CD4-positive, alpha-beta T cell treated with Interleukin-15 for 4 hours (primary cell): ENCODE measurements at regions not wholly inside any gene's neighbourhood (a gene's known extent, or its start where the extent isn't known, plus 50 kb on each side); places are given as distances from the start of the nearest gene placed in this dataset.

Experiments
- DNase-seq: peaks from one replicate; pipeline ENCODE4 v3.0.0-alpha.2; 2020; ENCODE audit warnings: low spot score

DNA sequence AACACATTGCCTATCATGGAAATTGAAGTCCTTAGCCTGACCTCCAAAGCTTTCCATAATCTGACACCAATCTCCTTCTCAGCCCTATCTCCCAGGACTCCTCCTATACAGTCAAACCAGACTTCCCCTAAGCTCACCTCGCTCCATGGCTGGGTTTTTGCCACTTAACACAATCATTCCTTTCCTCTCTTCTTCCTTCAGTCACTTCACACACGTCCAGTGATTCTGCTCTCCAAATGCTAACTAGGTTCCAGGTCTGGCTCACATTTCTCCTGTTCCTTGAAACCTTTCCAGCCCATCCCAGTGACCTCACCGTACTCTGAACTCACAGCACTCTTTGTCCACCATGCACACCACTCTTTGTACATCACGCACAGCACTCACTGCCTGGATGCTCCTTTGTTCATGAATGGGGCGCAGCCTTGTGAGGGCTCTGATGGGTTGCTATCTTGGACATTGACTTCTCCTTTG lies 98.4 kb downstream of the GLUL start:
- DNase-seq, result no peak

DNA sequence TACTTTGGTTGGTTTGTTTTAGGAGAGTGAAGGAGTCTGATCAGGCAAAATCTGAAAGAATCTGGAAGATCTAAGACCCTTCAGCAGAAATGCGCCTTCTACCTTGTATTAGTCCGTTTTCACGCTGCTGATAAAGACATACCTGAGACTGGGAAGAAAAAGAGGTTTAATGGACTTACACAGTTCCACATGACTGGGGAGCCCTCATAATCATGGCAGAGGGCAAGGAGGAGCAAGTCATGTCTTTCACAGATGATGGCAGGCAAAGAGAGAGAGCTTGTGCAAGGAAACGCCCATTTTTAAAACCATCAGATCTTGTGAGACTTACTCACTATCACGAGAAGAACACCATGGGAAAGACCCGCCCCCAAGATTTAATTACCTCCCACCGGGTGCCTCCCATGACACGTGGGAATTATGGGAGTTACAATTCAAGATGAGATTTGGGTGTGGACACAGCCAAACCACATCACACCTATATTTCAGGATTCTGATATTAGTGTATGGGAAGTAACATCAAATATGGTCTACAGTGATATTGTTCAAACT lies 99.3 kb downstream of the GLUL start:
- DNase-seq, result no peak

DNA sequence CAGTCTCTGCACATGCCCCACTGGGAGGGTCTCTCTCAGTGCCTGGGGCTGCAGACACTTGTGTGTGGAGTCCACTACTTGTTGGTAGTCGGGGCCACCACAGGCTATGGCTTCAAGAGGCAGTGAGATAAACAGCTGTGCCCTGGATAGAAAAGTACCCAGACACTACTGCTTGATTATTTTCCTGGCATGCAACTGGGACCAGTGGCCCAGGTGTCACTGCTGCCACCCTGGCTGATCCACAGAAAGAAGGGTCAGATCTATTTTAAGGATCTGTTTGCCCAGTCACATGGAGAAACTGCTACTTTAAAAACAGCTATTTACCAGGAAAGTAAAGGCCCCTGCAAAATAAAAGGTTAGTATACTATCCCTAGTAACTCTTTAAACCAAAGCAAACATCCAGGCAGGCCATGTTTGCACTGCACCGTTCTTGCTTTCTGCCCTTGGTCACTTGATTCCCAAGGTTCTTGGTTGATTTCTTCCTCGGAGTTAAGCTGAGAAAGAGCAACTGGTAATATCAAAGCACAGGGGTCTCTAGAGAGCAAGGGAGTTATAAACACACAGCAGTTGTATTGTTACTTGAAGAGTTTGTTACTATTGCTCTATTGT lies 99.9 kb downstream of the GLUL start:
- DNase-seq, result no peak

DNA sequence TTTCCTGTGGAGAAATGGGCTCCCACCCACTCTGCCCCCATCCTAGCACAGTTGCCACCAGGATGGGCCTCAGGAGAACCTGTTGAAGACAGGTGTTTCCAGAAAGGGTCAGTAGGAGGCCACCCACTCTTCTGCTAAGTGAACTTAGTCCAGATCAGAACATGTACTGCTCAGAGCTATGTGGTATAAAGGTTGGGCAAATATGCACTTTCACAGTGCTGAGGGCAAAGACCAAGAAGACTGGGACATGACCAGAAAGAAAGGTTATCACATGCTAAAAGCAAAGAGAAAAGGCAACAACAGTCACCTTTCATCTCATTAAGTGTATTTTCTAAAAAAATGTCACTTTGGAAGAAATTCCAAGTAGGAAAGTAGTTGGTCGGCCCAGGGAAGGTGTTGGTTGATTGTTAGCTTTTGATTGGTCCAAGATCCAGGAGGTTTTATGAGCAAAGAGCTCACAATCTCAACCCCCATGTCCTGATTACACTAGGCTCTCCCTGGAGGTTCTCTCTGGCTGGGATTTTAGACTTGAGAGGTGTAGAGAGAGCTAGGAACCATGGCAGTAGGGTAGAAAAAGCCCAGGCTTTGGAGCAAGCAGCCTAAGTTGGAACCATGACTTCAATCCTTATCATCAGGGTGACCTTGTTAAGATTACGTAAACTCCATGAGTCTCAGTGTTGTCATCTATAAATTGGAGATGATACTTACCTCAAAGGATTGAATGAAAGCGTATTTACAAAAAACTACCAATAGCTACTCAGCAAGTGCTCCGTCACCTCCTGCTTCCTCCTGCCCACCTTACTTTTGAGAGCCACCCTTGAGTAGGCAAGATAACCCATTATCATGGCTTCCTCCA lies 102.6 kb downstream of the GLUL start:
- no peak for DNase-seq

DNA sequence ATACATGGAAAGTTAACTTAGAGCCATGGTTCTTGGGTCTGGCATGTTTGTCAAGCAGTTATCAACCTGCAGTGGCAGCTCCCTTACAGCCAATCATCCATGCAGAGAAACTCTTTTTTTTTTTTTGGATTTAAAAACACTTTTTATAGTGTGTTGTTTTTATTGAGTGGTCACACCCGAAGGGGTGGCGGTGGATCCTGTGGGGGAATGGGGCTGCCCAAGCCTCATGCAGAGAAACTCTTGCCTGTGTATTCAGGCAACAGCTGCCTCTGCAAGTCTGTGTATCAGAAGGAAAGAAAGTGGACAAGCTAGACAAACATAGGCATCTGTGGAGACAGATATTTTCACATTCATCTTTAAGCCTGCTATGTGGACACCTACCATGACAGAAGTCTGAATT lies 104.8 kb downstream of the GLUL start:
- no peak for DNase-seq

DNA sequence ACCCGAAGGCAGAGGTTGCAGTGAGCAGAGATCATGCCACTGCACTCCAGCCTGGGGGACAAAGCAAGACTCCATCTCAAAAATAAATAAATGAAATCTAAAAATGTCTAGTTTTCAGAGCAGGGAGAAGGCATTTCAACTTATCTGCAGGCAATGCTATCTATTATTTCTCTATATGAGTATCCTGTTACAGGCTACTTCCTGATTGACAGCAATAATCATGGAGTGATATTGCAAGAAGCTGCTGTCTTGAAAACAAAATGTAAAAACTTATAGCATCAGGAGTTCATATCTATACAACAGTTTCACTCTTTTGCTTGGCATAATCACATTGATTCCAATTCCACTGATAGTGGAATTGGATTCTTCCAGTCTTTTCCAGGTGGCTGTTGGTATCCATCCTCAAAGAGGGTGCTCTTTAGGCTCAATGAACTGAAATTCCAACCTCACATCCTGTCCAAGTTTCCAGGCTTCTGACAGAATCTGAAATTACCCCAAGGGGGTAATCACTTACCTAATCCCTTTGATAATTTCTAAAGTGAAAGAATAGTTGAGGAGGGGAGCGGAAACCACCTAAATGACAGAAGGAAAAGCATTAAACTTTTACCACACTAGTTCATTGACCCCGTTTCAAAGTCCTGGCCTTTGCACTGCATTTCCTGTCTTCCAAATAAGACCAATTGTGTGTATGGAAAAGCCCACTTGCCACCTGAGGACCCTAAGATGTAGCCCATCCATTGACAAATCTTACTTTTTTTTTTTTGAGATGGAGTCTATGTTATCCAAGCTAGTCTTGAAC lies 107.6 kb downstream of the GLUL start:
- DNase-seq, result no peak

DNA sequence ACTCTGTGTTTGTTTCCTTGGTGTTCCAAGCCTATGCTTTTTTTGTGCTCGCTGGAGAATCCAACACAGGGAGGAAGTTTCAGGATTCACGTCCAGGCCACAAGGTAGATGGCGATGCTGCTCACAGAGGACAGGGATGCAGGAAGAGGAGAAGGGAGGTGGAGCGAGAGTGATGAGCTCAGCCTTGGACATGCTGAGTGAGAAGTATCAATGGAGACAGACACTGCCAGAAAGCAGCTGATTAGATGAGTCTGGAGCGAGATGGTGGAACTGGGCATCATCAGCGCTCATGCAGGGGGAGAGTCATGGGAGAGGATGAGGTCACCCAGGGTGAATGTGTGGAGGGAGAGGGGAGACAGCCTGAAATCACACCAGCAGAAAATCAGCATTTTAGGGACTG lies 110.0 kb downstream of the GLUL start:
- DNase-seq, result no peak

DNA sequence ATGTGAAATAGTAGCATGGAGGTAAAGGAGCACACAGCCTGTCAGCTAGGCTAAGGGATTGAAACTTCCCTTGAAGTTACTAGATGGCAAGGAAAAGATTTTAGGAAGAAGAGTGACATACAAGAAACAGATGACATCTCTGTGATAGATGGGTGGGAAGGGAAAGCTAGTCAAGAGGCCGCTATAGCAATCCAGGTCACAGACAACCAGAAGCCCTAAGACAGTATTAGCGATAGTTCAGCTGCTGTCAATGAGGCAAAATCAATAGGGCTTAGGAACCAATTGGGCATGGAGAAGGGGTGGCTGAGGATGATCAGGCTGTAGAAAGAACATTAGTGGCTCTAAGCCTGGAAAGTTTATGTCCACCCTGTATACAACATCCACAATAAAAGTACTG lies 111.1 kb downstream of the GLUL start:
- no peak for DNase-seq

DNA sequence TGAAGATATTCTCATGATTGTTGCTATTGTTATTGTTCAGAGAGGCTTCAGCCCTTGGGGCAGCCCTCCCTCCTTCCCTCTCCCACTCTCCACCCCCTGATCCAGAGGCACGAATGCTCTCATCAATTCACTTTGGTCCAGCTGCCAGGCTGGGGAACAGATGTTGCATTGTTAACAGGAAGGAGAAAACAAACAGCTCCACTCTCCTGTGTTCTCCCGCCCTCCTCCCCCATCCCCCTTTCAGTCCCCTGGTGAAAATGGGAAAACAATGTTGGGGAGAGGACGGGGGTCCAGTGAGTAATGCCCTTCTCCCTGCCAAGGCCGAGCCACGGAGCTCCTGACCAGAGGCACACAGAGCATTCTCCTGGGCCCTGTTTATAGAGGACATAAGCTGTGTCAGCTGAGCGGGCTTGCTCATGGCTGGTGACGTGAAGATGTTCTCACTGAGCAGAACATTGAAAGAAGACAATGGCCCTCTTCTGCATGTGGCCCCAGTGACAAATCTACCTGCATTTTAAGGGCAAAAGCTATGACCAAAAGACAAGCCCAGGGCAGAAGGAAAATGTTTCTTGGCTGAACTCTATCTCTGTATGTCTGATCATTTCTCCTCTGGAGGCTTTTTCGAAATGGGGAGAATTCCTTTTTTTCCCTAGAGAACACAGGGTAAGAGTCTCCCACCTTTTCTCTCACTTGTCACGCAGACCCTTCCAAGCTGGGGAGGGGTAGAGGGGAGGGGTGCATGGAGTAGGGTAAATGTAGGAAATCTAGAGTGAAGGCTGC lies 111.7 kb downstream of the GLUL start:
- DNase-seq, result no peak

DNA sequence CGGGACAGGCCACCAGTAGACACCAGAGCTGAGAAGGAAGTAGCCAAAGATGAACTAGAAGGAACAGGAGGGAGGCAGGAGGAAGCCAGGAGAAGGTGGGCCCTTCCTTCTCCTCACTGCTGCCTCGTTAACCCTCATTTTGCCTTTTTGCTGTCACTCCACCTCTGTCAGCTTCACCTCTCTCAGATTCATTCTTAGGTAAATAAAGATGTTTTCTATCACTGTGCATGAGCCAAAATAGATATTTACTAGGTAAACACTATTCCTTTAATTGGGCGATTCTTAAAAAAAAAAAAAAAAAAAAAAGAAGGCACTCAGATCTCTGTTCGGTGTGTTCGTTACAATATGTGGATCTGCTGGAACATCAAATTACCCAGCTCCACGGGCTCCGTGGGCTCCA lies 112.3 kb downstream of the GLUL start:
- DNase-seq, result no peak

DNA sequence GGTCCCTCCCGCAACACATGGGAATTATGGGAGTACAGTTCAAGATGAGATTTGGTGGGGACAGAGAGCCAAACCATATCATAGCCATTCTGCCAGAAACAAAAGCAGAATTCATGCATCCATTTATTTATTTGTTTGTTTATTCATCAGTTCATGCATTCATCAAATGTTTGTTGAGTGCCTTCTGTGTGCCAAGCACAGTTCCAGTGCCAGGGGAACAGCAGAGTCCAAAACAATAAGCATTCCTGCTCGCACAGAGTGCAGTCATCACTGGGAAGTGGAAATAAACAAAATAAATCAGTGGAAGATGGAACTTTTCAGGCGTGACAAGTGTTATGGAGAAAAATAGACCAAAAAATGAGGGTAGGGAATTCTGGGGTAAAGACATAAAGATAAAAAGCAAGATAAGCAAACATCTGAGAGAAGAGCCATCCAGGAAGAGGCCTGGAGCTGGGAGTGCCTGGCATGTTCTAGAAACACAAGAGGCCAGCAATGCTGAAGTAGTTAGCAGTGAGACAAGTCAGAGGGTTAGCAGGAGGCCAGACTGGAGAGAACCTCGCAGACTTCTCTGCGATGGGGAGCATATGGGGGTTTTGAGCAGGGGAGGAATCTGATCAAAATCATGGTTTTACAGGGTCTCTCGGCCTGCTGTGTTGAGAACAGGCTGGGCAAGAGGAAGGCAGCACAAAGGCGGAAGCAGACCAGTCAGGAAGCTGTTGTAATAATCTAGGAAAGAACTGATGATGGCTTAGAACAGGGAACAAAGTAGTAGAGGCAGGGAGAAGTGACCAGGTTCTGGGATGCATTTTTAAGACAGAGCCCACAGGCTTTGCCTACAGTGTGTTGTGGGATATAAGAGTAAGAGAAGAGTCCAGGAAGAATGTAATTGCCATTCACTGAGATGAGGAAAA lies 113.2 kb downstream of the GLUL start:
- no peak for DNase-seq

DNA sequence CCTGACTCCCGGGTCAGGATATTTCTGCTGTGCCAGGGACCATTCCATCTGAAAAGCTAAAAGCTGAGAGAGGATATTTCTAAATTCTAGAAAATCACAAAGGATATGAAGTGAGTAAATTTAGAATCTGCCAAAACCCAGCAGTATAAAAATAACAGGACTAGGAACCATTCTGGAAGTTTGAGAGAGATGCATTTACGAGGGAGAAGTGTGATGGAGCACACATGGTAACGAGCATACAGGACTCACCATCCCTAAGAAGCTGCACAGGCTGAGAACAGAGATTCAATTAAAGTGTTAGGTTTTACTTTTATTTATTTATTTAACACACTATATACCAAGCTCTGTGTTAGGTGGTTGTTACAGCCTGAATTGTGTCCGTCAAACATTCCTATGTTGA lies 116.3 kb downstream of the GLUL start:
- no peak for DNase-seq

DNA sequence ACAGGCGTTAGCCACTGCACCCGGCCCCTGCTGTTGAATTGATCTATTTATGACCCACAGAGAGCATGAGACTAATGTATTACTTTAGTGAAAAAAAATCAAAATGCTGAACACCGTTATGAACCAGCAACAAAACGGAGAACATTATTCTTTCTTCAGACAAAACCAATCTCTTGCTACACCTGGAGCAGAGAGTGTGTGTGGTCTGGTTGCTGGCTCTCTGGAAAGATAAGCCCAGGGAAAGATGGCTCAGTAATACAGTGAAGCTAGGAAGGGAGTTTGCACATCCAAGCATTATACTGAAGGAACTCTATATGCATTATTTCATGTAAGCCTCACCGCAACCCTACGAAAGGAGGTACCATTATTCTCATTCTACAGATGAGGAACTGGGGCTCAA lies 117.0 kb downstream of the GLUL start:
- DNase-seq, result no peak

DNA sequence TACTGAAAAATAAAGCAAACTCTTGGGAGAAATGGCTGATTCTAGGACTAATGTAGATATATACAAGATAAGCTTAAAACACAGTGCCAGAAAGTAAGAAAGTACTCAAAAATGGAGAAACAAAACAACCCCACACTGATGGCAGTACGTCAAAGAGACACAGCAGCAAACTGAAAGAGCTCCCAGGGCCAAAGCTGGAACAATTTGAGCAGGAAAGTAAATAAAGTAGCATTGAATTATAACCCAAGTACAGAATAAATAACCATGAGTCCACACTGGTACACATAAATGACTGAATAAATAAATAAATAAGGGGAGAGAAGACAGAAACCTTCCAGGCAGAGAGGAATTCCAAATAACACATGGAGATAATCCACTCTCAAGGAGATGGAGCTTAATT lies 120.9 kb downstream of the GLUL start:
- DNase-seq, result no peak

DNA sequence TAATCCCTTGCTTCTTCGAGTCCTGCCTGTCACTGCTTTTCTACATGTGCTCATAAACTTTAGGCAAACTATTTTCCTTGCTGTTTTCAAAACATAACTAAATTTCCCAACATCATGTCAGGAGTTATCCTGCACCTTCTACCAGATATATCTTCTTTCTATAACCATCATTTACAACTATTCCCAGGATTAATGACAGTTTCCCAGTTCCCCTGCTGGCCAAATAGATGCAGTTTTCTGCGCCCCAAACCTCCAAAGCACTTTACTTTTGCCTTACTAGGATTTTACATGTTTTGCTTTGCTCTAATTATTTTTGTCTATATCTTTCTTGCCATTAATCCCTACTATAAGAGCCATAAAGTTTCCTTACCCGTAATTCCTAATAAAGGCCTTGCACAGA lies 122.5 kb downstream of the GLUL start:
- no peak for DNase-seq

DNA sequence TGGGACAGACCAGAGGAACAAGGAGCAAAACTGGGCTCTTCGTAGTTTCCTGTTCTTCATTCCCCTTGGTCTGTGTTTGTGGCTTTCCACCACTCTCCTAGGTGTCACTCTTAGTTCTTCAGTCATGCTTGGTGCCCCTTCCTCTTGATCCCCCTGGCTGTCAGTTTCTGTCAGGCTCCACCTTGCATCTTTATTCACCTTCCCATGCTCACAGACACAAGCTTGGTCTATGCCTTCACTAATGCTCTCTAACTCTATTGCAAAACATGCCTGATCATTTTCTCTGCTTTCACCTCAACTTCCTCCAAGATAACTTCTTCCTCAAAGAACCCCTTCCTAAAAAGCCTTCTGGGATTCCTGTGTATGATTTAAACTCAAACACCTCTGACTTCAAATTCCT lies 122.9 kb downstream of the GLUL start:
- DNase-seq, result no peak

DNA sequence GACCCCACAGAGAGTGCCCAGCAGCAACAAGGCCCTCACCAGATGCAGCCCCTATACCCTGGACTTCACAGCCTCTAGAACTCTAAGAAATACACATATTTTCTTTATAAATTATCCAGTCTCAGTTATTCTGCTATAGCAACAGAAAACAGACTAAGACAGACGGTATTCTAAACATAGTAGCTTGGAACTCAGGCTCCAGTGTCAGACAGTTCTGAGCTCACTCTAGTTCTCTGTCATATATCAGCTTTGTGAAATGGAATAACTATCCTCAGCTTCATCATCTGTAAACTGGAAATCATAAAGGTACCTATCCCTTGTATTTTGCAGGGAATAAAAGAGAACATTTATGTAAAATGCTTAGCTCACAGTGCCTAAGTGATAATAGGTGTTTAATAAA lies 127.4 kb downstream of the GLUL start:
- no peak for DNase-seq

DNA sequence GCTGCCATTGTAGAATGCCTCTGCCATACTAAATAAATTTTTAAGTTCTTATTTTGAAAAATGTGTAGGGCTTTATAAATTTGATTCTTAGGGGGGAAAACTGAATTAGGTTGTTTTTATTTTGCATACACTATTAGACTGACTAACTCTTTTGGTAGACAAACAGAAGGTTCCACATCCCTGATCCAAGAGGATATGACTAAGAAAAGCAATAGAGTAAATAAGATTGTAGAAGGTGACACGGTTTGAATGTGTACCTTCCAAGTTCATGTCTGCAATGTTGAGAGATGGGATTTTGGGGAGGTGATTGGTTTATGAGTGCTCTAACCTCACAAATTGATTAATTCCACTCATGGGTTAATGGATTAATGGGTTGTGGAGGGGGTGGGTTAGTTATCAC lies 127.9 kb downstream of the GLUL start:
- DNase-seq, result no peak

DNA sequence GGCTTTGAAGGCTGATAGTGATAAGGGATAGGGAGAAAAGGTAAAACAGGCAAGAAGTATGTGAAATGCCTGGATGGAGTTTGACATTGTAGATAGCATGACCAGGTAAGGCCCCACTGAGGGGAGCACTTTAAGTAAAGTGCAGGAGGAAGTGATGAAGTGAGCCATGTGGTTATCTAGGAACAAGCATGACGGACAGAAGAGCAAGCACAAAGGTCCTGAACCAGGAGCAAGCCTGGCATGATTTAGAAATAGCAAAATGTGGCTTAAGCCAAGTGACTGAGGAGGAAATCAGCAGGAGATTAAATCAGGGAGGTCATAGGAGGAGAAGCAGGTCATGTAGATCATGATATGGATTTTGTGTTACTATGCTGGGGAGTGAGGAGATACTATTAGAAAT lies 129.2 kb downstream of the GLUL start:
- no peak for DNase-seq

DNA sequence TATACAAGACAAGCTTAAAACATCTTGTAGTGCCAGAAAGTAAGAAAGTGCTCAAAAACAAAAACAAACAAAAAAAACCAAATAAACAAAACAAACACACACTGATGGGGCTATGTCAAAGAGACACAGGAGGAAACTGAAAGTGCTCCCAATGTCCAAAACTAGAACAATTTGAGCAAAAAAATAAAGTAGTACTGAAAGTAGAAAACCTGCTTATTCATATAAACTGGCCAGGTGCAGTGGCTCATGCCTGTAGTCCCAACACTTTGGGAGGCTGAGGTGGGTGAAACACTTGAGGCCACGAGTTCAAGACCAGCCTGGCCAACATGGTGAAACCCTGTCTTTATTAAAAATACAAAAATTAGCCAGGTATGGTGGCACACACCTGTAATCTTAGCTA lies 129.9 kb downstream of the GLUL start:
- DNase-seq, result no peak

DNA sequence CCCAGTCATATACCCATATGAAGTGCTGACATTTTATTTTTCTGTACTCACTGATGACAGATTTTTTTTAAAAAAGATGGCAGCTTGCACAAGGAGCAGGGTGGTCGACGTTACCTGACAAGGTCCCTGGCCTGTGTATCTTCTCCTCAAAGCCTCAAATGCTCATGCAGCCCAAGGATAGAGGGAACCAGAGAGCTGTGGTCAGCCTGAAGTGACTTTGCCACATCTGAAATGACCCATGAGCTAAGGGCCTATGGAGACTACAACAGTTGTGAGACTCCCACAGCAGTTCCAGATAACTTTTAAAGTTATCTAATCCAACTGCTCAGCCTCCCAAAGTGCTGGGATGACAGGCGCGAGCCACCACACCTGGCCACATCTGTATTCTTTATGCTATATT lies 131.1 kb downstream of the GLUL start:
- DNase-seq, result no peak
